Osteoblast (primary cell): ENCODE measurements at regions not wholly inside any gene's neighbourhood (a gene's known extent, or its start where the extent isn't known, plus 50 kb on each side); places are given as distances from the start of the nearest gene placed in this dataset.

Source experiments
- DNase-seq: peaks from one replicate; pipeline ENCODE4 v3.0.0; 2011; ENCODE audit warnings: low spot score, mixed read lengths; ENCODE audit not compliant: insufficient read length; ENCODE audit errors: missing footprints
- H2AFZ ChIP-seq: 2 replicates; pipeline ENCODE4 v1.6.0; 2011; ENCODE audit warnings: mild to moderate bottlenecking, low read length
- H3K27ac ChIP-seq: 2 replicates; pipeline ENCODE4 v1.5.1; 2011; ENCODE audit warnings: mild to moderate bottlenecking, low read depth, low read length, moderate library complexity
- H3K27me3 ChIP-seq: 2 replicates; pipeline ENCODE4 v1.6.0; 2012; ENCODE audit warnings: mild to moderate bottlenecking, control low read depth, inconsistent platforms, low read length, moderate library complexity; ENCODE audit not compliant: insufficient read depth
- H3K36me3 ChIP-seq: 2 replicates; pipeline ENCODE4 v1.5.1; 2011; ENCODE audit warnings: mild to moderate bottlenecking, low read length, control low read depth, moderate library complexity; ENCODE audit not compliant: insufficient read depth
- H3K4me1 ChIP-seq: 2 replicates; pipeline ENCODE4 v1.5.1; 2011; ENCODE audit warnings: mild to moderate bottlenecking, low read length, control low read depth, moderate library complexity; ENCODE audit not compliant: insufficient read depth
- H3K4me2 ChIP-seq: 2 replicates; pipeline ENCODE4 v1.6.0; 2011; ENCODE audit warnings: mild to moderate bottlenecking, low read length; ENCODE audit not compliant: insufficient read depth
- H3K4me3 ChIP-seq: fragments of 200-600 bp; sonication (generic); 3 replicates; pipeline ENCODE4 v1.5.1; 2012; ENCODE audit warnings: mild to moderate bottlenecking, low read length, inconsistent platforms; ENCODE audit not compliant: insufficient read depth
- H3K79me2 ChIP-seq: 2 replicates; pipeline ENCODE4 v1.6.0; 2012; ENCODE audit warnings: mild to moderate bottlenecking, low read length, control low read depth, inconsistent platforms; ENCODE audit not compliant: insufficient read depth
- H3K9me3 ChIP-seq: 2 replicates; pipeline ENCODE4 v1.5.1; 2011; ENCODE audit warnings: low read depth, low read length, control low read depth
- H4K20me1 ChIP-seq: 2 replicates; pipeline ENCODE4 v1.6.0; 2012; ENCODE audit warnings: mild to moderate bottlenecking, low read length, control low read depth; ENCODE audit not compliant: insufficient read depth
- TF ChIP-seq, protein P1 (sequence below): IDR thresholded peaks from 2 replicates; pipeline ENCODE4 v1.5.1; 2011; ENCODE audit warnings: mild to moderate bottlenecking, low read depth, low read length, moderate library complexity; ENCODE audit errors: extremely low read depth

DNA sequence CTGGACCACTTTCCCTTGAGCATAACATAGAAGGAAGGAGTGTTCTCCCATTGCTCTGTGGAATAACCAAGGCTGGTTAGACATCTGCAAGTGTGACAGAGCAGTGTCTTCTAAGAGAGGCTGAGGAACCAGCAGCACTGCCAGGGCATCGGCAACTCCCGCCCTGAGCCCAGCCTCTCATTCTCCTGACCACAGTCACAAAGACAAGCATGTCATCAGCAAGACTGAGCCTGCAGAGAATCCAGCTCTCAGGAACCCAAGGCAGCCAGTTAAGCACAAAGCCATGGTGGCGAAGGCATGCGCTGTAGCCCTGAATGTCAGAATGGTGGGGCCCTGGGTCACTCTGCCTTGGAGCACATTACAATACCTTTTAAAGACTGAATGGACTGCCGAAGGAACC, 253.9 kb downstream of the AGTPBP1 start:
- DNase-seq: no peak
- Histone ChIP-seq H3K27ac (no peak overlapping the region), H3K4me2 (no peak overlapping the region), H2AFZ (no peak overlapping the region), H3K27me3 (no peaks in the 10 kb centered on the region), H3K4me1 (no peaks in the 10 kb centered on the region), H3K36me3 (no peaks in the 10 kb centered on the region), H4K20me1 (no peaks in the 10 kb centered on the region), H3K4me3 (no peak overlapping the region), H3K9me3 (no peaks in the 10 kb centered on the region), H3K79me2 (no peaks in the 10 kb centered on the region)
- TF ChIP-seq, protein P1, sequence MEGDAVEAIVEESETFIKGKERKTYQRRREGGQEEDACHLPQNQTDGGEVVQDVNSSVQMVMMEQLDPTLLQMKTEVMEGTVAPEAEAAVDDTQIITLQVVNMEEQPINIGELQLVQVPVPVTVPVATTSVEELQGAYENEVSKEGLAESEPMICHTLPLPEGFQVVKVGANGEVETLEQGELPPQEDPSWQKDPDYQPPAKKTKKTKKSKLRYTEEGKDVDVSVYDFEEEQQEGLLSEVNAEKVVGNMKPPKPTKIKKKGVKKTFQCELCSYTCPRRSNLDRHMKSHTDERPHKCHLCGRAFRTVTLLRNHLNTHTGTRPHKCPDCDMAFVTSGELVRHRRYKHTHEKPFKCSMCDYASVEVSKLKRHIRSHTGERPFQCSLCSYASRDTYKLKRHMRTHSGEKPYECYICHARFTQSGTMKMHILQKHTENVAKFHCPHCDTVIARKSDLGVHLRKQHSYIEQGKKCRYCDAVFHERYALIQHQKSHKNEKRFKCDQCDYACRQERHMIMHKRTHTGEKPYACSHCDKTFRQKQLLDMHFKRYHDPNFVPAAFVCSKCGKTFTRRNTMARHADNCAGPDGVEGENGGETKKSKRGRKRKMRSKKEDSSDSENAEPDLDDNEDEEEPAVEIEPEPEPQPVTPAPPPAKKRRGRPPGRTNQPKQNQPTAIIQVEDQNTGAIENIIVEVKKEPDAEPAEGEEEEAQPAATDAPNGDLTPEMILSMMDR: no peak

DNA sequence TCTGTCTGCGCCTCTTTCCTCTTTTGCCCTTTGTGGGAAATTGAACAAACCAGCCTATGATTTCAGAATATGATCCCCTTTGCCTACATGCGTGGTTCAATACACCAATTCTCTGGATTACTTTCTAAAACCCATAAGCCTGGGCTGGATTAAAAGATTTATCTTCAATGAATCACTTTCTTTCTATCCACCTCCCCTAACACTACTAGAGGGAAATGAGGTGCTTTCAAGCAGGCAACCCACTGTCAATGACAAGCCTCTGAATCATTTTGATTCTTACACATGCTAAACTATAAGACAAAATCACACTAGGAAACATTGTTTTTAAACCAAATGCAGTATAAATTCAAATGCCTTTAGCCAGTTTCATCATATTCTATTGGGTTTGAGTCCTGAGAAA, 257.5 kb downstream of the AGTPBP1 start:
- H3K27me3 ChIP-seq: no peaks in the 10 kb centered on the region
- H3K36me3 ChIP-seq: no peaks in the 10 kb centered on the region
- no peaks in the 10 kb centered on the region for H3K9me3 ChIP-seq
- no peak overlapping the region for H2AFZ ChIP-seq
- H3K4me1 ChIP-seq: no peaks in the 10 kb centered on the region
- no peak for DNase-seq
- no peaks in the 10 kb centered on the region for H4K20me1 ChIP-seq
- H3K4me3 ChIP-seq: no peak overlapping the region
- H3K4me2 ChIP-seq: no peak overlapping the region
- TF ChIP-seq, protein P1: no peak
- no peak overlapping the region for H3K27ac ChIP-seq
- H3K79me2 ChIP-seq: no peaks in the 10 kb centered on the region

DNA sequence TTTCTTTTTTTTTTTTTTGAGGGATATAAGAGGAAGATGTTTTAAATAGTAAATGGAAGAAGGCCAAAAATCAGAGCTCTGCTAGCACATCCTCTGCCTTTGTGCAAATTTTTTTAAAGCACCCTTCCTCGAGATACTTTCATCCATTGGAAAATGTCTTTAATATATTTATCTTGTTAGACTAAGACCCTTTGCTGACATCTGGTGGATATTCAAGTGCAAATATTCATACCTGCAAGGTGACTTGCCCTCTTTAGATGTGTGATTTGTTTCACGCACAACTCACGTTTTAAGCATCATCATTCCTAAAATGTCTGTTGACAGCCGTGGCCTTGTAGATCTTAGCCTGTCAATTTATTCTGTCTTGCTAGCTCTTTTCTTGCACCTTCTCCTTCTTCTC, 258.5 kb downstream of the AGTPBP1 start:
- Histone ChIP-seq H2AFZ (no peak overlapping the region), H3K4me3 (no peak overlapping the region), H3K9me3 (no peaks in the 10 kb centered on the region), H3K27ac (no peak overlapping the region), H3K27me3 (no peaks in the 10 kb centered on the region), H3K4me2 (no peak overlapping the region), H4K20me1 (no peaks in the 10 kb centered on the region), H3K79me2 (no peaks in the 10 kb centered on the region), H3K36me3 (no peaks in the 10 kb centered on the region), H3K4me1 (no peaks in the 10 kb centered on the region)
- no peak for DNase-seq
- TF ChIP-seq, protein P1: no peak

DNA sequence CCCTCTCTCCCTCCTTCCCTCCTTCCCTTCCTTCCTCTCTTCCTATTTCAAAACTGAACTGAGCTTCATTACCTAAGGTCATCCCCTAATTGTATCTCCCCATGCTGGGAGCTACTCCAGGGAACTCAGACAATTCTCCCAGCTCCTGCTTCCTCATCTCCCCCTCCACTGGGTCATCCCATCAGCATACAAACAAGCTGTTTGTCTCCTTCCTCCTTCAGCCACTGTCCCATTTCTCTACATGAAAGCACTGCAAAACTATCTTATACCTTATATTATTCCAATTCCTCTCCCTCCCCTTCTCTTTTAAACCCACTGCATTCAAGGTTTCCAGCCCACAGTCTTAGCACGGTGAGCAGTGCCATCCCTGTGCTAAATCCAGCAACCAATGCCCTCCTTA, 262.4 kb downstream of the AGTPBP1 start:
- no peaks in the 10 kb centered on the region for H4K20me1 ChIP-seq
- no peak overlapping the region for H3K4me3 ChIP-seq
- TF ChIP-seq, protein P1: no peak
- H3K4me1 ChIP-seq: no peaks in the 10 kb centered on the region
- DNase-seq: no peak
- H3K4me2 ChIP-seq: no peak overlapping the region
- no peaks in the 10 kb centered on the region for H3K9me3 ChIP-seq
- H3K27ac ChIP-seq: no peak overlapping the region
- no peak overlapping the region for H2AFZ ChIP-seq
- H3K36me3 ChIP-seq: no peaks in the 10 kb centered on the region
- H3K27me3 ChIP-seq: no peaks in the 10 kb centered on the region
- no peaks in the 10 kb centered on the region for H3K79me2 ChIP-seq
